GM12875 (cell line): ENCODE measurements at regions not wholly inside any gene's neighbourhood (a gene's known extent, or its start where the extent isn't known, plus 50 kb on each side); places are given as distances from the start of the nearest gene placed in this dataset.

ENCODE experiments used
- H3K4me3 ChIP-seq: one replicate; pipeline ENCODE4 v1.5.1; 2011; ENCODE audit warnings: low read depth, low read length, control low read depth
- TF ChIP-seq, protein P1 (sequence below): IDR thresholded peaks from 2 replicates; pipeline ENCODE4 v1.5.1; 2011; ENCODE audit warnings: low read depth, mild to moderate bottlenecking, control low read depth, inconsistent platforms, low read length, moderate library complexity, borderline replicate concordance; ENCODE audit not compliant: insufficient read depth

DNA sequence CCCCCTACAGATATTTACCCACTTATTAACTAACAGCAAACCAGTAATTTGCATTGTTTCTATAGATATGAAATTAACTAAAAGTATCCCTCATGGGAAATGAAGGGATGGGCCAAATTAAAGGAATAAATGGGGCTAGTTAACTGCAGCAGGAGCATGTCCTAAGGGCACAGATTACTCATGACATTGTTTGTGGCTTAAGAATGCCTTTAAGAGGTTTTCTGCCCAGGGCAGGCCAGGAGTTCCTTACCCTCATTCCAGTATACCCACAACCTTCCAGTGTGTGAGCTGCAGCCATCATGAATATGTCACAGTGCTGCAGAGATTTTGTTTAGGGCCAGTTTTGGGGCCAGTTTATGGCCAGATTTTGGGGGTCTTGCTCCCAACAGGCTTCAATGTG, 1101.9 kb downstream of the PRIM2 start:
- H3K4me3 ChIP-seq: no peak overlapping the region
- TF ChIP-seq, protein P1, sequence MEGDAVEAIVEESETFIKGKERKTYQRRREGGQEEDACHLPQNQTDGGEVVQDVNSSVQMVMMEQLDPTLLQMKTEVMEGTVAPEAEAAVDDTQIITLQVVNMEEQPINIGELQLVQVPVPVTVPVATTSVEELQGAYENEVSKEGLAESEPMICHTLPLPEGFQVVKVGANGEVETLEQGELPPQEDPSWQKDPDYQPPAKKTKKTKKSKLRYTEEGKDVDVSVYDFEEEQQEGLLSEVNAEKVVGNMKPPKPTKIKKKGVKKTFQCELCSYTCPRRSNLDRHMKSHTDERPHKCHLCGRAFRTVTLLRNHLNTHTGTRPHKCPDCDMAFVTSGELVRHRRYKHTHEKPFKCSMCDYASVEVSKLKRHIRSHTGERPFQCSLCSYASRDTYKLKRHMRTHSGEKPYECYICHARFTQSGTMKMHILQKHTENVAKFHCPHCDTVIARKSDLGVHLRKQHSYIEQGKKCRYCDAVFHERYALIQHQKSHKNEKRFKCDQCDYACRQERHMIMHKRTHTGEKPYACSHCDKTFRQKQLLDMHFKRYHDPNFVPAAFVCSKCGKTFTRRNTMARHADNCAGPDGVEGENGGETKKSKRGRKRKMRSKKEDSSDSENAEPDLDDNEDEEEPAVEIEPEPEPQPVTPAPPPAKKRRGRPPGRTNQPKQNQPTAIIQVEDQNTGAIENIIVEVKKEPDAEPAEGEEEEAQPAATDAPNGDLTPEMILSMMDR: no peak
